H1 (cell line): ENCODE measurements at regions not wholly inside any gene's neighbourhood (a gene's known extent, or its start where the extent isn't known, plus 50 kb on each side); places are given as distances from the start of the nearest gene placed in this dataset.

Experiments
- CTCF ChIA-PET: fragments of 300-600 bp; sonication (Branson Sonifier 250); formaldehyde crosslinking; loops from one replicate; lab custom pipeline; 2021; ENCODE audit not compliant: partially characterized antibody; lab: Charles Lee
- POLR2A ChIA-PET: fragments of 300-600 bp; sonication (Branson Sonifier 250); formaldehyde crosslinking; loops from one replicate; lab custom pipeline; 2021; ENCODE audit warnings: inconsistent platforms; ENCODE audit not compliant: partially characterized antibody; lab: Charles Lee
- DNase-seq, 2 experiments: peaks; one replicate each; pipeline versions ENCODE4 v3.0.0 to v3.0.0-alpha.2; 2010 to 2022; ENCODE audit warnings: low spot score in 2 of 2, low read depth in 1 of 2, mixed read lengths in 1 of 2
- FAIRE-seq: peaks from 2 replicates; lab custom pipeline; 2011; peaks lifted over from hg19 to GRCh38; lab: Jason Lieb, UNC
- H2AFZ ChIP-seq: 2 replicates; pipeline ENCODE4 v1.8.1; 2012; ENCODE audit warnings: low read length, inconsistent platforms
- H2AK5ac ChIP-seq: 2 replicates; pipeline ENCODE4 v1.6.1; 2013; ENCODE audit warnings: low read depth, low read length
- H2BK120ac ChIP-seq: replicated peaks from 2 replicates; pipeline ENCODE3; 2013; ENCODE audit warnings: low read depth, low read length, inconsistent platforms
- H2BK12ac ChIP-seq: 2 replicates; pipeline ENCODE4 v1.6.1; 2013; ENCODE audit warnings: low read depth, low read length
- H2BK15ac ChIP-seq: 2 replicates; pipeline ENCODE4 v1.6.1; 2013; ENCODE audit warnings: low read length
- H2BK20ac ChIP-seq: 2 replicates; pipeline ENCODE4 v1.6.1; 2013; ENCODE audit warnings: low read length
- H2BK5ac ChIP-seq: 2 replicates; pipeline ENCODE4 v1.6.1; 2013; ENCODE audit warnings: low read depth, low read length
- H3K14ac ChIP-seq: 2 replicates; pipeline ENCODE4 v1.6.1; 2013; ENCODE audit warnings: inconsistent platforms; ENCODE audit not compliant: insufficient read length
- H3K18ac ChIP-seq: 2 replicates; pipeline ENCODE4 v1.6.1; 2013; ENCODE audit warnings: low read length; ENCODE audit errors: extremely low read depth
- H3K23ac ChIP-seq: 2 replicates; pipeline ENCODE4 v1.6.1; 2013; ENCODE audit warnings: inconsistent platforms; ENCODE audit not compliant: insufficient read length
- H3K23me2 ChIP-seq: 2 replicates; pipeline ENCODE4 v1.6.1; 2013; ENCODE audit warnings: low read depth, low read length
- H3K27ac ChIP-seq: 2 replicates; pipeline ENCODE4 v1.6.1; 2011; ENCODE audit warnings: low read depth, low read length, inconsistent platforms
- H3K27me3 ChIP-seq, 4 experiments: replicated peaks in 1 of 4; 1 replicate in 1 of 4; 2 replicates in 3 of 4; pipeline versions ENCODE4 v1.6.1 to v1.8.1; 2011 to 2013; ENCODE audit warnings: low read length in 3 of 4, mild to moderate bottlenecking in 3 of 4, inconsistent platforms in 2 of 4, mixed read lengths in 2 of 4, moderate library complexity in 1 of 4; ENCODE audit not compliant: control insufficient read depth in 3 of 4, insufficient read depth in 3 of 4; ENCODE audit errors: extremely low read depth in 1 of 4
- H3K36me3 ChIP-seq, 4 experiments: 2 replicates each; pipeline versions ENCODE4 v1.6.1 to v1.8.1; 2011 to 2013; ENCODE audit warnings: mild to moderate bottlenecking in 4 of 4, low read length in 3 of 4, moderate library complexity in 2 of 4, control low read depth in 1 of 4, inconsistent platforms in 1 of 4; ENCODE audit not compliant: insufficient read depth in 4 of 4, control insufficient read depth in 2 of 4
- H3K4ac ChIP-seq: replicated peaks from 2 replicates; pipeline ENCODE3; 2013; ENCODE audit warnings: low read length, low read depth, mixed read lengths, inconsistent platforms; ENCODE audit not compliant: insufficient read length
- H3K4me1 ChIP-seq, 4 experiments: replicated peaks in 1 of 4; 1 replicate in 1 of 4; 2 replicates in 3 of 4; pipeline versions ENCODE4 v1.6.1 to v1.8.1; 2011 to 2013; ENCODE audit warnings: low read length in 3 of 4, inconsistent platforms in 2 of 4, mixed read lengths in 1 of 4; ENCODE audit not compliant: insufficient read depth in 4 of 4, control insufficient read depth in 3 of 4
- H3K4me2 ChIP-seq, 2 experiments: 2 replicates each; pipeline versions ENCODE4 v1.6.1 to v1.8.1; 2011 to 2013; ENCODE audit warnings: low read depth in 2 of 2, low read length in 2 of 2, control low read depth in 1 of 2, inconsistent platforms in 1 of 2, mild to moderate bottlenecking in 1 of 2; ENCODE audit not compliant: insufficient read depth in 1 of 2
- H3K4me3 ChIP-seq, 4 experiments: fragments of 200-600, 300-600 bp in 1 of 4; sonication (generic), shearing (Covaris generic), sonication (Bioruptor Twin) in 1 of 4; 2 replicates each; pipeline versions ENCODE4 v1.5.1 to v1.8.1; 2011 to 2016; ENCODE audit warnings: low read length in 4 of 4, low read depth in 3 of 4, control low read depth in 2 of 4, inconsistent platforms in 2 of 4, mild to moderate bottlenecking in 2 of 4, mixed read lengths in 1 of 4, moderate library complexity in 1 of 4; ENCODE audit not compliant: insufficient read depth in 2 of 4; ENCODE audit errors: extremely low read depth in 1 of 4
- H3K56ac ChIP-seq: replicated peaks from 2 replicates; pipeline ENCODE3; 2013; ENCODE audit warnings: low read depth, mild to moderate bottlenecking, mixed read lengths, low read length, inconsistent platforms; ENCODE audit not compliant: insufficient read length
- H3K79me1 ChIP-seq: 2 replicates; pipeline ENCODE4 v1.6.1; 2013; ENCODE audit warnings: low read depth, low read length, control low read depth
- H3K79me2 ChIP-seq, 2 experiments: 2 replicates each; pipeline versions ENCODE4 v1.6.1 to v1.8.1; 2012 to 2013; ENCODE audit warnings: low read length in 2 of 2, mild to moderate bottlenecking in 2 of 2, inconsistent platforms in 1 of 2; ENCODE audit not compliant: insufficient read depth in 2 of 2, control insufficient read depth in 1 of 2
- H3K9ac ChIP-seq, 4 experiments: replicated peaks in 1 of 4; 1 replicate in 1 of 4; 2 replicates in 3 of 4; pipeline versions ENCODE4 v1.6.1 to v1.8.1; 2011 to 2013; ENCODE audit warnings: low read depth in 3 of 4, low read length in 3 of 4, control low read depth in 2 of 4, mild to moderate bottlenecking in 2 of 4, moderate library complexity in 2 of 4, inconsistent platforms in 1 of 4; ENCODE audit errors: extremely low read depth in 1 of 4
- H3K9me3 ChIP-seq, 2 experiments: 2 replicates each; pipeline versions ENCODE4 v1.6.1 to v1.8.1; 2012 to 2013; ENCODE audit warnings: mild to moderate bottlenecking in 2 of 2, moderate library complexity in 2 of 2, control low read depth in 1 of 2, inconsistent platforms in 1 of 2, low read depth in 1 of 2, low read length in 1 of 2, mixed read lengths in 1 of 2; ENCODE audit not compliant: insufficient read depth in 2 of 2
- H4K20me1 ChIP-seq, 2 experiments: replicated peaks in 1 of 2; 2 replicates each; pipeline versions ENCODE3 to v1.8.1; 2011 to 2013; ENCODE audit warnings: inconsistent platforms in 2 of 2, low read length in 2 of 2, mild to moderate bottlenecking in 1 of 2; ENCODE audit not compliant: insufficient read depth in 2 of 2, control insufficient read depth in 1 of 2
- H4K5ac ChIP-seq: 2 replicates; pipeline ENCODE4 v1.6.1; 2013; ENCODE audit warnings: low read length, low read depth, mixed read lengths, inconsistent platforms; ENCODE audit not compliant: insufficient read length
- H4K8ac ChIP-seq: 2 replicates; pipeline ENCODE4 v1.8.0; 2013; ENCODE audit warnings: mild to moderate bottlenecking, moderate library complexity, low read length, inconsistent platforms; ENCODE audit not compliant: insufficient read depth; ENCODE audit errors: extremely low read depth
- H4K91ac ChIP-seq: replicated peaks from 2 replicates; pipeline ENCODE3; 2013; ENCODE audit warnings: low read length, mixed read lengths, inconsistent platforms; ENCODE audit not compliant: insufficient read length
- CBX5 ChIP-seq: fragments of 300-800, 300-1000 bp; sonication (generic); IDR thresholded peaks from 2 replicates; pipeline ENCODE4 v1.7.1; 2016; ENCODE audit warnings: antibody characterized with exemption, low read length, low read depth
- JUND ChIP-seq: IDR thresholded peaks from 2 replicates; pipeline ENCODE4 v1.6.1; 2011; ENCODE audit warnings: mild to moderate bottlenecking, improper control_type of control experiment, low read length
- RFX5 ChIP-seq: IDR thresholded peaks from 2 replicates; pipeline ENCODE4 v1.6.1; 2011; ENCODE audit warnings: low read depth, low read length, improper control_type of control experiment, borderline replicate concordance
- SIN3A ChIP-seq, 2 experiments: IDR thresholded peaks in 1 of 2; conservative IDR thresholded peaks in 1 of 2; 2 replicates each; pipeline ENCODE4 v1.6.1; 2011 to 2012; ENCODE audit warnings: low read length in 2 of 2, improper control_type of control experiment in 1 of 2, low read depth in 1 of 2, mild to moderate bottlenecking in 1 of 2
- SP1 ChIP-seq: IDR thresholded peaks from 2 replicates; pipeline ENCODE4 v1.6.1; 2011; ENCODE audit warnings: low read depth, low read length
- TAF7 ChIP-seq: optimal IDR thresholded peaks from 2 replicates; pipeline ENCODE3; 2011; ENCODE audit warnings: low read depth, mild to moderate bottlenecking, inconsistent platforms, low read length, moderate library complexity, borderline replicate concordance
- WGBS, 2 experiments: shearing (Covaris generic) in 1 of 2; methylation state at CpG; one replicate each; pipeline versions ENCODE4 v1.1.6 to v1.1.7; 2013 to 2015; ENCODE audit warnings: low lambda C conversion rate in 2 of 2, mixed read lengths in 2 of 2, inconsistent platforms in 1 of 2, low coverage in 1 of 2, missing lambda C conversion rate in 1 of 2; ENCODE audit not compliant: insufficient replicate concordance in 2 of 2, insufficient coverage in 1 of 2, insufficient read length in 1 of 2; ENCODE audit errors: extremely low coverage in 1 of 2, missing lambda C conversion rate in 1 of 2; 5-methylcytosine and 5-hydroxymethylcytosine counted together
- TF ChIP-seq, protein P1 (sequence below): IDR thresholded peaks from 2 replicates; pipeline ENCODE4 v1.6.1; 2011; ENCODE audit warnings: low read depth, mild to moderate bottlenecking, low read length; ENCODE audit not compliant: insufficient read depth

DNA sequence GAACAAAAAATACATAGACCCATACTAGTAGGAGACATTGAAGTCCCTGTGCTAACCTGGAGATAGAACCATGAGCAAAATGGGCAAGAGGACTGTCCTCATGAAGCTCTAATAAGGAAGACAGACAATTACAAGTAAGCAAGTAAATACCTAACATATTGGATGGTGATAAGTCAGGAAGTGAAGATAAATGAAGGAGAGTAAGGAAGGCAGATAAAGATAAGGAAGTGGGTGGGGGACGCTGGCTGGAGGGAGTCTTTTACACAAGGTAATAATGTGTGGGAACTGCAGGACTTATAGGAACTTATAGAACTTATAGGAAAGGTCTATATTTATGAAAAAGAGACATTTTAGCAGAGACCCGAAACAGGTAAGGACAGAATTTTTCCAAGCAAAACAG is 148.9 kb upstream of the ABI3BP start:
- H2BK20ac ChIP-seq = no peak overlapping the region
- H3K14ac ChIP-seq = no peak overlapping the region
- DNase-seq (no peak), FAIRE-seq (no peak)
- no peak overlapping the region for H4K91ac ChIP-seq
- H2BK15ac ChIP-seq = no peak overlapping the region
- ChIA-PET CTCF (interaction anchor here (0.5 kb wide), 1 partner anchor 50 kb away, joined by 4 read pairs; no protein-coding TSS in a partner anchor), POLR2A (no interaction called here)
- H3K79me2 ChIP-seq = no peaks in the 10 kb centered on the region
- H3K18ac ChIP-seq = no peak overlapping the region
- no peak overlapping the region for H3K56ac ChIP-seq
- no peak overlapping the region for H2BK12ac ChIP-seq
- H3K23ac ChIP-seq = no peak overlapping the region
- no peaks in the 10 kb centered on the region for H3K79me1 ChIP-seq
- peaks cover 1% of the 10 kb centered on the region; the same call in 1 of the 2 replicates for H3K23me2 ChIP-seq
- WGBS, 2 experiments = 91% methylated on average over 2 of the region's 2 CpGs; no CpG with 5 or more reads in 1 of the 2 experiments
- no peaks in the 10 kb centered on the region for H4K20me1 ChIP-seq
- no peak overlapping the region for H2BK120ac ChIP-seq
- no peak overlapping the region for H2AFZ ChIP-seq
- no peak overlapping the region for H3K4me2 ChIP-seq
- no peak for TF ChIP-seq JUND
- TF ChIP-seq SP1 = no peak
- no peak for TF ChIP-seq RFX5
- TF ChIP-seq CBX5 = no peak
- TF ChIP-seq SIN3A (conservative IDR thresholded peaks at IDR 0.05 in 1 of 2, IDR thresholded peaks at IDR 0.05 in 1 of 2; ENCODE audit: low read depth in 1 of 2, low read length in 2 of 2) = no peak
- TF ChIP-seq, protein P1, sequence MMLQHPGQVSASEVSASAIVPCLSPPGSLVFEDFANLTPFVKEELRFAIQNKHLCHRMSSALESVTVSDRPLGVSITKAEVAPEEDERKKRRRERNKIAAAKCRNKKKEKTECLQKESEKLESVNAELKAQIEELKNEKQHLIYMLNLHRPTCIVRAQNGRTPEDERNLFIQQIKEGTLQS = no peak
- no peak for TF ChIP-seq TAF7
- H3K4ac ChIP-seq = no peak overlapping the region
- peaks cover 0 to 4% (median 0%) of the 10 kb centered on the region in 4 experiments; a peak in 2 of 7 replicates for H3K4me1 ChIP-seq
- H2BK5ac ChIP-seq = no peak overlapping the region
- no peak overlapping the region for H3K9ac ChIP-seq
- no peaks in the 10 kb centered on the region for H3K9me3 ChIP-seq
- no peak overlapping the region for H3K27ac ChIP-seq
- H2AK5ac ChIP-seq = no peak overlapping the region
- no peak overlapping the region for H4K8ac ChIP-seq
- H3K27me3 ChIP-seq = no peaks in the 10 kb centered on the region
- H4K5ac ChIP-seq = no peak overlapping the region
- no peaks in the 10 kb centered on the region for H3K36me3 ChIP-seq
- H3K4me3 ChIP-seq = no peak overlapping the region
